ENCODE measurements at regions not wholly inside any gene's neighbourhood (a gene's known extent, or its start where the extent isn't known, plus 50 kb on each side); places are given as distances from the start of the nearest gene placed in this dataset.

- TF ChIP-seq ZBTB40 (IDR thresholded peaks at IDR 0.05) (no peak), ZBTB40 (CRISPR knock-in tag; IDR thresholded peaks at IDR 0.05) (no peak), ZBTB7A (CRISPR knock-in tag; IDR thresholded peaks at IDR 0.05) (no peak), ZBTB1 (CRISPR knock-in tag; IDR thresholded peaks at IDR 0.05; ENCODE audit: borderline replicate concordance) (no peak), LRRFIP1 (CRISPR knock-in tag; conservative IDR thresholded peaks at IDR 0.05) (no peak), NCOR1 (IDR thresholded peaks at IDR 0.05; ENCODE audit: borderline replicate concordance, low read length) (no peak), PATZ1 (CRISPR knock-in tag; IDR thresholded peaks at IDR 0.05) (no peak), NFIC (IDR thresholded peaks at IDR 0.05; ENCODE audit: low read length) (no peak), AGO1 (IDR thresholded peaks at IDR 0.05; ENCODE audit: low read depth, low read length, poor library complexity, severe bottlenecking) (no peak), STAT6 (CRISPR knock-in tag; IDR thresholded peaks at IDR 0.05; ENCODE audit: borderline replicate concordance) (no peak), TSC22D2 (CRISPR knock-in tag; IDR thresholded peaks at IDR 0.05; ENCODE audit: borderline replicate concordance) (no peak), SALL2 (CRISPR knock-in tag; IDR thresholded peaks at IDR 0.05) (no peak)
Observed at GRCh38 chr22:33192156-33192555, 134.0 kb upstream of the SYN3 start (continued).

All from HepG2 (cell line).